ENCODE measurements at regions not wholly inside any gene's neighbourhood (a gene's known extent, or its start where the extent isn't known, plus 50 kb on each side); places are given as distances from the start of the nearest gene placed in this dataset.

DNA sequence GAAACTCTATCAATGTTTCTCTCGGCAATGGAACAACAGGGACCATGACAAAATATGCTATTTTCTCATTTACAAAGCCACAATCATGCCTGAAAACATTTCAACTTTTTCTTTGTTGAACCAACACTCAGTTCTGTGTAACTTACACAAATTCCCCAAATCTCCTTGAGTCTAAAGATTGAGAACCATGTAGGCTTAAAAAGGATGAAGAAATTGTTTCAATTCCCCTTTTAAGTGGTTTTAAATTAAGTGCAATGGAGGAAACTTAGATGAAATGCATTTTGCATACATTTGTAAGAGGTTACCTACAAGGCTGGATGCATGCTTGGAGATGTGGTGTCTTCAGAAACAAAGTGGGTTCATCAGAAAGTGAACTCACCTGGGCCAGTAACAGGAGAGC lies 566.4 kb upstream of the CDH11 start:
- Mint-ChIP-seq H3K9me3 (peaks cover 3% of the 10 kb centered on the region), H3K27me3 (no peaks in the 10 kb centered on the region), H3K27ac (no peak overlapping the region), H3K4me3 (no peak overlapping the region), H3K36me3 (no peaks in the 10 kb centered on the region), H3K4me1 (no peaks in the 10 kb centered on the region)
- no peak for DNase-seq
- ATAC-seq (ENCODE audit: low read depth): no peak
- POLR2A ChIA-PET: no interaction called here

DNA sequence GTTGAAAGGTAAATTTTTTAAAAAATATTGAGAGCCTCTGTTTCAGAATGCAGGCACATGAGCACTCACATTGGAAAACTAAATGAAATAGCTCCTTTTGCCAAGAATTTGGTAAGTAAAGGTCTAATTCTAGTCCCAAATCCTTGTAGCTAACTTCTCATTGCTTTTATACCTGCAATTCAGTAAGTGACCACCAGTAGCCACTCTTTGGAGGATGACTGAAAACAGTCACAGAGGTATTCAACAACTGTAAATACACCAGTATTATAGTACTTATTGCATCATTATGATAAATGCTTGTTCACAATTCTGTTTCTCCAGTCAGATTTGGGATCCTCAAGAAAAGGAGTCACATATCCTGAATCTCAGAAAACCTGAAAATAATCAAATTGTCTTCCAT lies 562.4 kb upstream of the CDH11 start:
- Mint-ChIP-seq H3K27me3 (no peaks in the 10 kb centered on the region), H3K4me3 (no peak overlapping the region), H3K4me1 (no peaks in the 10 kb centered on the region), H3K9me3 (peaks cover 9% of the 10 kb centered on the region), H3K36me3 (no peaks in the 10 kb centered on the region), H3K27ac (no peak overlapping the region)
- POLR2A ChIA-PET: no interaction called here
- ATAC-seq (ENCODE audit: low read depth): no peak
- no peak for DNase-seq

DNA sequence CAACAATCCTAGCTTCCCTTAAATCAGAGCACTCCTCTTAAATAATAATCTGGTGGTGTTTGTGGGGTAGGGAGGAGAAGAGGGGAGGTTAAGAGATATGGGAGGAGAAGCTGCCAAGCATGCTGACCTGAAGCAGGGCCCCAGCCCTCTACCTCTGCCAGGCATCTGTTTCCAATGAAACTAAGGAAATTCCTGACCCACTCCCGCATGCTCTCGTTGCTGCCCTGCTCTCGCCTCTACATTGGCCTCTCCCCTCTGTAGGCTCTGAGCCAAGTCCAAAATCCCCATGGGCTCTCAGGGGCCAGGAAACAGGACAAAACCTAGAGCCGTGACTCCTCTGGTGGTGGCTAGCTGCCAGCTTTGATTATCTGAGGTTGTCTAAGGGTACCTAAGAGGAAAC lies 559.5 kb upstream of the CDH11 start:
- Mint-ChIP-seq H3K9me3 (peaks cover 9% of the 10 kb centered on the region), H3K36me3 (no peaks in the 10 kb centered on the region), H3K27ac (no peak overlapping the region), H3K4me3 (no peak overlapping the region), H3K4me1 (no peaks in the 10 kb centered on the region), H3K27me3 (no peaks in the 10 kb centered on the region)
- ATAC-seq (ENCODE audit: low read depth): no peak
- no peak for DNase-seq
- POLR2A ChIA-PET: no interaction called here

DNA sequence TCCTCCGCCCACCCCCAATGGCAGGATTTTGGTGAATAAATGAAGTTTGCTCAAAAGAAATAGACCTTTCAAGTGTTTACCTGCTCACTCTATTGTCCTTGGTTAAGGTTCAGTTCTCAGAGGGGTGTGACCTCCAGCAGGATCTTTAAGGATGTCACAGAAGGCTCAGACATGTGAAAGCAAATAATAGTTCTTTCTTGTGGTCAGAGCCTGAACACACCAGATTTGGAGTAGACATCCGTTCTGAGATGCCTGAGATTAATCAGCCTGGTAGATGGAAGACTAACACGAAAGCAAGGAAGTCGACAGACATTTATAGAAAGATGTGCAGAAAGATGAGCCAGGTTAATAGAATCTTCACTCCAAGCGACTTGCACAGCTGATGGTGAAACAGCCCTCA lies 557.9 kb upstream of the CDH11 start:
- Mint-ChIP-seq H3K9me3 (peaks cover 9% of the 10 kb centered on the region), H3K4me1 (no peaks in the 10 kb centered on the region), H3K36me3 (no peaks in the 10 kb centered on the region), H3K27ac (no peak overlapping the region), H3K4me3 (no peak overlapping the region), H3K27me3 (no peaks in the 10 kb centered on the region)
- no peak for ATAC-seq (ENCODE audit: low read depth)
- POLR2A ChIA-PET: no interaction called here
- no peak for DNase-seq

DNA sequence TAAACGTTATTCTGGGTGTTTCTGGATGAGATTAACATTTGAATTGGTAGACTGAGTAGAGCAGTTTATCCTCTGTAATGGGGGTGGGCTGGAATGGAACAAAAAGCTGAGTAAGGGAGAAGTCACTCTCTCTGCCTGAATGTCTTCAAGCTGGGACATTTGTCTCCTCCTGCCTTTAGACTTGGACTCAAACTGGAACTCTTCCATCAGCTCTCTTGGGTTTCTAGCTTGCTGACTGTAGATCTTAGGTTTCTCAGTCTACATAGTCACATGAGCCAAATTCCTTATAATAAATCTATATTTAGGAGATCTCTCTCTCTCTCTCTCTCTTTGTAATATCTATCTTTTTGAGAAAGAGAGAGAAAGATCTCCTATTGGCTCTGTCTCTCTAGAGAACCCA lies 553.3 kb upstream of the CDH11 start:
- Mint-ChIP-seq H3K27me3 (no peaks in the 10 kb centered on the region), H3K4me3 (no peak overlapping the region), H3K4me1 (no peaks in the 10 kb centered on the region), H3K9me3 (peaks cover 4% of the 10 kb centered on the region), H3K27ac (no peak overlapping the region), H3K36me3 (no peaks in the 10 kb centered on the region)
- DNase-seq (no peak), ATAC-seq (ENCODE audit: low read depth) (no peak)
- POLR2A ChIA-PET: no interaction called here

DNA sequence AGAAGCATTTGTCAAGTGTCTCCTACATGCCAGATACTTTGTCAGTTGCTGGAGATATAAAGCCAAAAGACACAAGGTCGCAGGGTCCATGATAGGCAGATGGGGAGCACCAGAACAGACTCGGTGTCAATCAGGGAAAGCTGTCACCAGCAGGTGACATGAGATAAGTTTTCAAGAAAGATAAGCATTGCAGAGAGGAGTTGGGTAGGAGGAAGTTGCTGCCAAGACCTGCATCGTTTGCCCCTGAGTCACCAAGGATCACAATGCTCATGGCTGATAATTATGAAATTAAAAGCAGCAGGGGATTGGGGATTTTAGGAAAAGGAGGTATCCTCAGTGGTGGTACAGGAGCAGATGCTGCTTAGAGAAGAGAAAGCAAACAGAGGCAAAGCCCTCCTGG lies 551.1 kb upstream of the CDH11 start:
- Mint-ChIP-seq H3K4me3 (no peak overlapping the region), H3K27ac (no peak overlapping the region), H3K4me1 (no peaks in the 10 kb centered on the region), H3K36me3 (no peaks in the 10 kb centered on the region), H3K9me3 (peaks cover 2% of the 10 kb centered on the region), H3K27me3 (no peaks in the 10 kb centered on the region)
- ATAC-seq (ENCODE audit: low read depth) (no peak), DNase-seq (no peak)
- POLR2A ChIA-PET: no interaction called here

DNA sequence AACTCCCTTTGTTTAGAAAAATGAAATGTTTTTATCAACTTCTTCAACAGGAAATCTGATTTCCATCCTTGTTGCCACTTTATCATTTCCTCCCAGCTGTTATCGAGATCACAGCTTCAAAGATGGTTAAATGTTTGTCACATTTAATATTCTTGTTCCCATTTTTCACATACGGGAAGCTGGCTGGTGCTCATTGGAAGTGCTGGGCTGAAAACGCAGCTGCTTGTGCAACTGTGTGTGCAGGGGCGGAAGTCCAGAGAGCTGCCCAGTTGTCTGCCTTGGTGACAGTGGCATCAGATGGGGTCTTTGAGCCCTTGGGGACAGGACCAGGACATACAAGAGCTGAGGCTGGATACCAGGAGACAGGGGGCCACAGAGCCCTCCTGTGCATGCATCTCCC lies 549.2 kb upstream of the CDH11 start:
- Mint-ChIP-seq H3K36me3 (no peaks in the 10 kb centered on the region), H3K4me1 (no peaks in the 10 kb centered on the region), H3K4me3 (no peak overlapping the region), H3K9me3 (peaks cover 2% of the 10 kb centered on the region), H3K27me3 (no peaks in the 10 kb centered on the region), H3K27ac (no peak overlapping the region)
- DNase-seq (no peak), ATAC-seq (ENCODE audit: low read depth) (no peak)
- POLR2A ChIA-PET: no interaction called here

DNA sequence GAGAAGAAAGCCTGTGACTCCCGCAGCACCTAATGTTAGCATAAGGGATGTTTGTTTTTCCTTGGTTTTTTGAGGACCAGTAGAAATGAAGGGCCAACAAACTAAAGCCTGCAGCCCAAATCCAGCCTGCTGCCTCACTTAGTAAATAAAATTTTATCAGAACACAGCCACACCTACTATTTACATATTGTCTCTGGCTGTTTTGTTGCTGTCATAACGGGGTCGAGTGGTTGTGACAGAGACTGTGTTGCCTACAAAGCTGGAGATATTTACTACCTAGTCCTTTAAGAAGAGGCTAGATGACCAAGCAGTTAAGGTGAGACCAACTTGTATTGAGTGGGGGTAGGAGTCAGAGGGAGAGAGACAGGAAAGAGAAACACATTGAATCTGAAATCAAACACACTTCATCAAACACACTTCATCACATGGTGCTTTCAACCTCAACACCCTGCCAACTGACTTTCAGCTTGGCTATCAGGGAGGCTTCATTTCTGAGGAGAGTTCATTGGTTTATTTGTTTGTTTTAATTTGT lies 546.3 kb upstream of the CDH11 start:
- ATAC-seq (ENCODE audit: low read depth) (no peak), DNase-seq (no peak)
- Mint-ChIP-seq H3K27me3 (no peaks in the 10 kb centered on the region), H3K36me3 (no peaks in the 10 kb centered on the region), H3K4me1 (no peaks in the 10 kb centered on the region), H3K27ac (no peak overlapping the region), H3K9me3 (peaks cover 3% of the 10 kb centered on the region), H3K4me3 (no peak overlapping the region)
- POLR2A ChIA-PET: no interaction called here

DNA sequence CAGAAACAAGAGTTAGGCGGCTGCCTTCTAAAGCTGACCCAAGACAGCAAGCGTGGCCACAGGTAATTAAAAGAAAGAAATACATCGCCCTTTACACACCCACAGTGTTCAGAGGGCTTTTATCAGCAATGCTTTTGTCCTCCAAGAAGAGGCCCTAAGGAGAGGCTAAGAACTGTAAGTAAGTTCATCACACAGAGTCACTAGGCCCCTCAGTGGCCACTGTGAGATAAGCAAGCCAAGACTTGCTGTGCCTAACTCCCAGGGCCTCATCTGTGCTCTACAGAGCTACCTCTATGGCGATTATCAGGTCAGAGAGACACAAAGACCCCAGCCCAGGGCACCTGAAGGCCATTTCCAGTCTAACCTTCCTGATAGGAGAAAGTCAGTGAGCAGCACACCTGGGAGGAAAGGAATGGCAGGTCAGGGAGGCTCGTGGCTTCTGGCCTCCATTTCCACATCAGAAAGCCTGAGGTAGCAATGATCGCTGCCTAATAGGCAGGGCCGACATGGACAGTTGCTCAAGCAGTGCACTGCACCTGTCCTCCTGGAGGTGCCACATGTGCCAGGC lies 545.2 kb upstream of the CDH11 start:
- no peak overlapping the region for H3K27ac Mint-ChIP-seq
- no peaks in the 10 kb centered on the region for H3K27me3 Mint-ChIP-seq
- no peaks in the 10 kb centered on the region for H3K4me1 Mint-ChIP-seq
- H3K36me3 Mint-ChIP-seq: no peaks in the 10 kb centered on the region
- POLR2A ChIA-PET: no interaction called here
- DNase-seq (no peak), ATAC-seq (ENCODE audit: low read depth) (no peak)
- H3K9me3 Mint-ChIP-seq: peaks cover 3% of the 10 kb centered on the region
- no peak overlapping the region for H3K4me3 Mint-ChIP-seq

DNA sequence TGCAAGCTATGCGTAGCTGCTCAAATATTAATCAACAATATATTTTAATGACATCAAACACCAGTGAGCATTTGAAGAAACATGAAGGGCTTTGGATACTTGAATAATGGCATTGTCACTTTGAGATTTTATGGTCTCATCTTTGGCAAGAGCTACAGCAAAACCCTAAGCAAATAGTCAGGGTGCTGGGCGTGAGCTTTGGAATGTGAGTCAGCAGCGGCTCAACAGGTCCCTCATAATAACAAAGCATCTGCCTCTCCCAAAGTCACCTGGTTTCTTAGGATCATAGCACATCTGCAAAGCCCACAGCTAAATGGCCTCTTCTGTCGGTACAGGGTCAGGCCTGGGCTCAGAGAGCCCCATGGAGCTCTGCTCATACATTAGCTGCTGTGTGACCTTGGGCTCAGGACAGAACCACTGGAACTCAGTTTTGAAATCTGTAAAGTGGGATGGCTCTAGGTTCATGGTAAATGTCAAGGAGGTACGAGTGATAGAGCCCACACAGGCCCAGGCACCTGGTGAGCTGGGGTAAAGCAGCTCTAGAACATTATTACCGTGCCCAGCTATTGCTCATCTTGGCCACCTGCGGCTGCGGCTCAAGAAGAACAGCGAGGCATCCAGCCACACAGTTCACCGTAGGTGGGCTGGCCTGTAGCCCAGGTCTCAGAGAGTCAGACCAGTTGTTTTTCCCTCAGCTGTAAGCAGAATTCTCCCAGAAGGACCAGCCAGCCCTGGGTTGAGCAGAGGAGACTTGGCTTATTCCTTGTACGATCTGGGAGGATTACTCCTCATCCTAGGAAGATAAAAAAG lies 544.5 kb upstream of the CDH11 start:
- H3K27ac Mint-ChIP-seq: no peak overlapping the region
- ATAC-seq (ENCODE audit: low read depth) (no peak), DNase-seq (no peak)
- H3K4me1 Mint-ChIP-seq: no peaks in the 10 kb centered on the region
- POLR2A ChIA-PET: no interaction called here
- H3K9me3 Mint-ChIP-seq: peaks cover 3% of the 10 kb centered on the region
- H3K27me3 Mint-ChIP-seq: no peaks in the 10 kb centered on the region
- no peaks in the 10 kb centered on the region for H3K36me3 Mint-ChIP-seq
- H3K4me3 Mint-ChIP-seq: no peak overlapping the region

DNA sequence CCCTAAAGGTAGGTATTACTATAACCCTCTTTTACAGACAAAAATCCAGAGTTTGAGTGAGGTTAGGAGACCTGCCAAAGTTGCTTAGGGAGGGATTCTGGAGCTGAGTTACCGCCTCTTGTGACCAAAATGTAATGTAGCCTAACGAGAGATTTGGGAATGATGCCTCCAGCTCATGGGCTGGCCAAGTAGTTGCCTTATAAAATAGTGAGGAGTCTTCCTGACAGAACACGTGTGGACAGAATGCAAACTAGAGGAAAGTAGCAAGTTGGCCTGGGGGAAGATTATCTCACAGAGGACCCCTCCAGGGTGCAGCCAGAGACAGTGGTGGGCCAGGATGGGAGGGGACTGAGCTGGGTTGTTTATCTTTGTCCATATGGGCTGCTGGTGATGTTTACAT lies 543.7 kb upstream of the CDH11 start:
- H3K36me3 Mint-ChIP-seq: no peaks in the 10 kb centered on the region
- no peak for ATAC-seq (ENCODE audit: low read depth)
- POLR2A ChIA-PET: no interaction called here

DNA sequence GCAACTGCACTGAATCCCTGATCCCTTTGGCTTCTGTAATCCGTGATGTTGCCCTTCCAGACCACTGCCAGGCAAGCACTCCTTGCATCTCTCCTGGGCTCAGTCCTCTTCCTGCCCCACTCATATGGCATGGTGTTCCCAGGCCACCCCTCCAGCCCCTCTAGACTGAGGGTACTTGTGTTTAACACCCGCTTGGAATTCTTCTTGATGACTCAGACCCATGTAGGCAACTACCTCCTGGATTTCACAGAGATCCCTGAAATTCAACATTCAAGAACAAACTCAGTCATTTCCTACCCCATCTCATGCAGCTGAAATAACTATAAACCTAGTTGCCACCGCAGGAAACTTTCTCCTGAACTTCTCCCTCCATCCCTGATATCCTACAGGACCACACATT lies 541.9 kb upstream of the CDH11 start:
- POLR2A ChIA-PET: no interaction called here
- H3K36me3 Mint-ChIP-seq: no peaks in the 10 kb centered on the region
- H3K4me3 Mint-ChIP-seq: no peak overlapping the region
- peaks cover 1% of the 10 kb centered on the region for H3K9me3 Mint-ChIP-seq
- no peaks in the 10 kb centered on the region for H3K27me3 Mint-ChIP-seq
- no peak for ATAC-seq (ENCODE audit: low read depth)
- no peak for DNase-seq
- H3K27ac Mint-ChIP-seq: no peak overlapping the region
- H3K4me1 Mint-ChIP-seq: no peaks in the 10 kb centered on the region

More for the DNA sequence above, 543.7 kb upstream of the CDH11 start:
- Mint-ChIP-seq H3K4me3 (no peak overlapping the region), H3K9me3 (peaks cover 3% of the 10 kb centered on the region), H3K4me1 (no peaks in the 10 kb centered on the region), H3K27me3 (no peaks in the 10 kb centered on the region), H3K27ac (no peak overlapping the region)
- no peak for DNase-seq

DNA sequence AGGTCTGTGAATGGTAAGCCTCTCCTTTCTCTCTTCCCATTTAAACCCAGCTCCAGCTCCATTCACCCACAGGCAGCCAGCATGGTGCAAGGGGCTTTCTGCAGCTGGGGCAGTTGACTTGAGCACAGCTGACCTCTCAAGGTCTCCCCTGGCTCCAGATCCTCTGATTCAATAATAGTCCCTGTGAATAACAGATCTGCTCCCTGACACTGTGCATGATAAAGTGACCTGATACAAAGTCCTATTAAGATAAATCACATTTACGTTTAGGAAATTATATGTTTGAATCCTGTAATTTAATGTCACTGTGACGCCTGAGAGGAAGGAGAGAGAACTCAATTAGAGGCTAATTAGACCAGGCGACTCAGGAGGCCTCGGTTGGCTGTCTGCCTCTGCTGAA lies 540.4 kb upstream of the CDH11 start:
- H3K9me3 Mint-ChIP-seq: peaks cover 1% of the 10 kb centered on the region
- H3K27me3 Mint-ChIP-seq: no peaks in the 10 kb centered on the region
- H3K27ac Mint-ChIP-seq: no peak overlapping the region
- H3K4me1 Mint-ChIP-seq: no peaks in the 10 kb centered on the region
- H3K4me3 Mint-ChIP-seq: no peak overlapping the region
- DNase-seq (no peak), ATAC-seq (ENCODE audit: low read depth) (no peak)
- H3K36me3 Mint-ChIP-seq: no peaks in the 10 kb centered on the region
- POLR2A ChIA-PET: no interaction called here

DNA sequence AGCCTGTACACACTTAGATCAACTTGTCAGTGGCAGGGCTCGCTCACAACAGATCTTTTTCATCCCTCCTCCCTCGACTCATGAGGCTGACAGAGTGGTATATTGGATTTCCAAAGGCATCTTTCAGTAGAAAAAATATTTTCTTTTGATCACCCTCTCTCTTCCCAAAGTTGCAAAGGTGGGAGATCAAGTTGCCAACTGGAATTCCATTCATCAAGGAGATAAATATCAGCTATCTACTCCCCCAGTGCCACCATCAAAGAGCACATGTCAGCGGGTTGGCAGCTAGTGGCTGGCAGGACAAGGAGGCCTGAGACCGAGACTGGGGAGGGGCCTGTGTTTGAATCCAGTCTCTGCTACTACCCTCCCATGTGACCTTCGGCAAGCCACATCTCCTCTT lies 539.7 kb upstream of the CDH11 start:
- POLR2A ChIA-PET: no interaction called here
- Mint-ChIP-seq H3K4me1 (no peaks in the 10 kb centered on the region), H3K9me3 (peaks cover 1% of the 10 kb centered on the region), H3K36me3 (no peaks in the 10 kb centered on the region), H3K27ac (no peak overlapping the region), H3K27me3 (no peaks in the 10 kb centered on the region), H3K4me3 (no peak overlapping the region)
- no peak for ATAC-seq (ENCODE audit: low read depth)
- no peak for DNase-seq

Measured in activated naive CD8-positive, alpha-beta T cell treated with anti-CD3 and anti-CD28 coated beads, Interleukin-2, amount 10 ng/mL, durations not matched to agents 7 days and 5 days (primary cell).